K562 (cell line): ENCODE measurements at regions not wholly inside any gene's neighbourhood (a gene's known extent, or its start where the extent isn't known, plus 50 kb on each side); places are given as distances from the start of the nearest gene placed in this dataset.

Experiments
- ATAC-seq: fragments of 200-7000 bp; cut with Tn5 transposase; 3 replicates; pipeline ENCODE4 v1.9.1; 2020; ENCODE audit warnings: moderate library complexity
- BruUV-seq: library from RNA; stranded (reverse); fragments of 400-500 nt; replicated peaks from 2 replicates; lab custom pipeline; 2021; lab: Mats Ljungman, UMichigan
- CTCF ChIA-PET: fragments of 300-600 bp; formaldehyde crosslinking; extraction: SDS; loops from one replicate; lab custom pipeline; 2021; ENCODE audit warnings: low intra/inter-chr PET ratio; lab: Yijun Ruan, JAX
- POLR2A ChIA-PET: fragments of 300-600, 350-650 bp; sonication (Branson Sonifier 250); formaldehyde crosslinking; extraction: SDS; loops from one replicate; lab custom pipeline; 2021; ENCODE audit warnings: antibody characterized with exemption, inconsistent platforms; lab: Yijun Ruan, JAX
- DNase-seq, 4 experiments: peaks; one replicate each; pipeline versions ENCODE4 v3.0.0 to v3.0.0-alpha.2; 2011 to 2018; ENCODE audit warnings: low spot score in 3 of 4, mixed read lengths in 3 of 4; ENCODE audit errors: extremely low read depth in 1 of 4
- FAIRE-seq: peaks from 2 replicates; lab custom pipeline; 2011; peaks lifted over from hg19 to GRCh38; lab: Jason Lieb, UNC
- H2AFZ ChIP-seq: 2 replicates; pipeline ENCODE4 v1.6.0; 2011; ENCODE audit warnings: low read depth, low read length, control low read depth, inconsistent platforms
- H3K27ac ChIP-seq: fragments of 200-600 bp; 3 replicates; pipeline ENCODE4 v1.8.0; 2011; ENCODE audit warnings: low read depth, mild to moderate bottlenecking, control low read depth, inconsistent platforms, low read length, moderate library complexity, mixed read lengths; ENCODE audit errors: extremely low read depth
- H3K27me3 ChIP-seq, 2 experiments: fragments of 300-600 bp in 1 of 2; 2 replicates in 1 of 2; 3 replicates in 1 of 2; pipeline versions ENCODE4 v1.6.0 to v1.8.0; 2011; ENCODE audit warnings: inconsistent platforms in 2 of 2, low read length in 2 of 2, mild to moderate bottlenecking in 1 of 2, mixed read lengths in 1 of 2, moderate library complexity in 1 of 2; ENCODE audit not compliant: control insufficient read depth in 2 of 2, insufficient read depth in 2 of 2
- H3K36me3 ChIP-seq: fragments of 300-600 bp; 3 replicates; pipeline ENCODE4 v1.8.0; 2011; ENCODE audit warnings: mild to moderate bottlenecking, low read length, inconsistent platforms; ENCODE audit not compliant: control insufficient read depth, insufficient read depth
- H3K4me1 ChIP-seq, 2 experiments: fragments of 200-600 bp in 1 of 2; replicated peaks in 1 of 2; 2 replicates in 1 of 2; 3 replicates in 1 of 2; pipeline versions ENCODE4 v1.5.1 to v1.8.0; 2011; ENCODE audit warnings: inconsistent platforms in 2 of 2, low read length in 2 of 2, mild to moderate bottlenecking in 1 of 2, mixed read lengths in 1 of 2, moderate library complexity in 1 of 2; ENCODE audit not compliant: control insufficient read depth in 2 of 2, insufficient read depth in 2 of 2
- H3K4me2 ChIP-seq: 2 replicates; pipeline ENCODE4 v1.6.1; 2011; ENCODE audit warnings: low read length, control low read depth, inconsistent platforms, mixed read lengths; ENCODE audit not compliant: insufficient read depth
- H3K4me3 ChIP-seq: fragments of 200-600 bp; sonication (generic), shearing (Covaris generic); 2 replicates; pipeline ENCODE4 v1.5.1; 2016; ENCODE audit warnings: control low read depth, inconsistent platforms
- H3K79me2 ChIP-seq: fragments of 200-600 bp; 3 replicates; pipeline ENCODE4 v1.8.0; 2011; ENCODE audit warnings: low read length, inconsistent platforms; ENCODE audit not compliant: control insufficient read depth, insufficient read depth
- H3K9ac ChIP-seq, 2 experiments: 2 replicates each; pipeline versions ENCODE4 v1.6.0 to v1.6.1; 2011; ENCODE audit warnings: low read depth in 2 of 2, low read length in 2 of 2, control low read depth in 1 of 2, inconsistent platforms in 1 of 2, mild to moderate bottlenecking in 1 of 2, mixed read lengths in 1 of 2; ENCODE audit not compliant: insufficient read depth in 1 of 2
- H3K9me1 ChIP-seq: one replicate; pipeline ENCODE4 v1.6.0; 2011; ENCODE audit warnings: inconsistent platforms, mild to moderate bottlenecking, low read length, moderate library complexity; ENCODE audit not compliant: control insufficient read depth, insufficient read depth
- H3K9me3 ChIP-seq: replicated peaks from 2 replicates; pipeline ENCODE4 v1.5.1; 2011; ENCODE audit warnings: low read depth, low read length, inconsistent platforms; ENCODE audit not compliant: control insufficient read depth, insufficient read depth
- H4K20me1 ChIP-seq: replicated peaks from 2 replicates; pipeline ENCODE4 v1.6.1; 2011; ENCODE audit warnings: low read length, inconsistent platforms, mixed read lengths; ENCODE audit not compliant: control insufficient read depth, insufficient read depth
- EGR1 ChIP-seq: fragments of 450-650 bp; conservative IDR thresholded peaks from 2 replicates; pipeline ENCODE4 v1.6.1; 2017; ENCODE audit warnings: mild to moderate bottlenecking
- HMBOX1 ChIP-seq: sonication (generic); IDR thresholded peaks from 2 replicates; pipeline ENCODE4 v1.6.1; 2016
- KDM1A ChIP-seq, 2 experiments: fragments of 450-650 bp; IDR thresholded peaks; 2 replicates each; pipeline ENCODE4 v1.6.1; 2016; ENCODE audit warnings: mild to moderate bottlenecking in 2 of 2
- MEIS2 ChIP-seq: fragments of 450-650 bp; IDR thresholded peaks from 2 replicates; pipeline ENCODE4 v1.6.1; 2014; ENCODE audit warnings: mild to moderate bottlenecking; ENCODE audit not compliant: partially characterized antibody
- SREBF1 ChIP-seq: fragments of 150-350 bp; IDR thresholded peaks from 2 replicates; pipeline ENCODE4 v1.6.1; 2014; ENCODE audit warnings: antibody characterized with exemption, low read depth, low read length, borderline replicate concordance
- TBP ChIP-seq: optimal IDR thresholded peaks from 2 replicates; pipeline ENCODE3; 2011; ENCODE audit warnings: low read depth, low read length, improper control_type of control experiment
- THRAP3 ChIP-seq: fragments of 450-650 bp; IDR thresholded peaks from 2 replicates; pipeline ENCODE4 v1.6.1; 2016; ENCODE audit warnings: mild to moderate bottlenecking, inconsistent platforms, borderline replicate concordance
- ZBTB17 ChIP-seq: fragments of 450-650 bp; formaldehyde crosslinking; IDR thresholded peaks from 2 replicates; pipeline ENCODE4 v1.4.0; 2020; ENCODE audit warnings: mild to moderate bottlenecking
- ZBTB26 ChIP-seq: fragments of 450-650 bp; formaldehyde crosslinking; IDR thresholded peaks from 2 replicates; pipeline ENCODE4 v1.4.0; 2022; ENCODE audit warnings: missing genetic modification characterization
- ZKSCAN8 ChIP-seq: fragments of 200-800 bp; sonication (Bioruptor generic); IDR thresholded peaks from 2 replicates; pipeline ENCODE4 v1.6.1; 2016; ENCODE audit warnings: missing genetic modification characterization, missing compliant biosample characterization
- ZNF12 ChIP-seq: sonication (generic); formaldehyde crosslinking; IDR thresholded peaks from 2 replicates; pipeline ENCODE4 v1.4.0; 2020; ENCODE audit warnings: mild to moderate bottlenecking, missing genetic modification reagents
- ZNF444 ChIP-seq: fragments of 250-450 bp; sonication (Bioruptor Pico); IDR thresholded peaks from 2 replicates; pipeline ENCODE4 v1.4.0; 2020; ENCODE audit warnings: mild to moderate bottlenecking, moderate library complexity
- ZNF586 ChIP-seq: fragments of 450-650 bp; formaldehyde crosslinking; conservative IDR thresholded peaks from 2 replicates; pipeline ENCODE4 v1.4.0; 2020; ENCODE audit warnings: mild to moderate bottlenecking, moderate library complexity
- ZNF707 ChIP-seq: fragments of 250-450 bp; sonication (Bioruptor Pico); conservative IDR thresholded peaks from 2 replicates; pipeline ENCODE4 v1.8.0; 2022; ENCODE audit warnings: inconsistent platforms, mild to moderate bottlenecking, moderate library complexity
- WGBS: fragments of 100-300 bp; shearing (Covaris generic); methylation state at CpG from one replicate; pipeline ENCODE4 v1.1.6; 2016; ENCODE audit warnings: low coverage, mixed read lengths; ENCODE audit not compliant: insufficient coverage; ENCODE audit errors: missing lambda C conversion rate; 5-methylcytosine and 5-hydroxymethylcytosine counted together
- in situ Hi-C: fragments of 300-500 bp; cut with MboI; formaldehyde crosslinking; loops from 4 replicates; pipeline ENCODE4 v1.15.0; 2018; ENCODE audit warnings: inconsistent platforms, mixed read lengths
- intact Hi-C: fragments of 100-400 bp; cut with micrococcal nuclease; formaldehyde crosslinking; loops from 2 replicates; pipeline ENCODE4 v1.14.2; 2022
- TF ChIP-seq, protein P1 (sequence below): sonication (generic); formaldehyde crosslinking; IDR thresholded peaks from 2 replicates; pipeline ENCODE4 v1.8.1; 2022; ENCODE audit warnings: missing genetic modification reagents

GRCh38 chr4:45629717-45630116, 494.1 kb downstream of the GABRG1 start:
- Histone ChIP-seq H3K9ac (no peak overlapping the region), H3K79me2 (no peaks in the 10 kb centered on the region), H3K4me2 (no peak overlapping the region), H2AFZ (no peak overlapping the region), H3K36me3 (no peaks in the 10 kb centered on the region), H3K9me3 (no peaks in the 10 kb centered on the region), H3K9me1 (no peaks in the 10 kb centered on the region), H3K27me3 (no peaks in the 10 kb centered on the region), H3K4me3 (no peak overlapping the region), H3K4me1 (no peaks in the 10 kb centered on the region), H4K20me1 (no peaks in the 10 kb centered on the region), H3K27ac (no peak overlapping the region)
- FAIRE-seq (no peak), ATAC-seq (no peak), DNase-seq (no peak)
- no TSS peak for BruUV-seq
- ChIA-PET CTCF (no interaction called here), POLR2A (no interaction called here)
- intact Hi-C loops: no loop called here
- WGBS: 0% methylated on average over 2 of the region's 2 CpGs
- in situ Hi-C loops: no loop called here
- no peak for TF ChIP-seq THRAP3
- no peak for TF ChIP-seq ZNF707
- no peak for TF ChIP-seq ZNF12
- no peak for TF ChIP-seq ZBTB17
- no peak for TF ChIP-seq HMBOX1
- no peak for TF ChIP-seq MEIS2
- no peak for TF ChIP-seq ZNF444 (CRISPR knock-in tag)
- TF ChIP-seq, protein P1, sequence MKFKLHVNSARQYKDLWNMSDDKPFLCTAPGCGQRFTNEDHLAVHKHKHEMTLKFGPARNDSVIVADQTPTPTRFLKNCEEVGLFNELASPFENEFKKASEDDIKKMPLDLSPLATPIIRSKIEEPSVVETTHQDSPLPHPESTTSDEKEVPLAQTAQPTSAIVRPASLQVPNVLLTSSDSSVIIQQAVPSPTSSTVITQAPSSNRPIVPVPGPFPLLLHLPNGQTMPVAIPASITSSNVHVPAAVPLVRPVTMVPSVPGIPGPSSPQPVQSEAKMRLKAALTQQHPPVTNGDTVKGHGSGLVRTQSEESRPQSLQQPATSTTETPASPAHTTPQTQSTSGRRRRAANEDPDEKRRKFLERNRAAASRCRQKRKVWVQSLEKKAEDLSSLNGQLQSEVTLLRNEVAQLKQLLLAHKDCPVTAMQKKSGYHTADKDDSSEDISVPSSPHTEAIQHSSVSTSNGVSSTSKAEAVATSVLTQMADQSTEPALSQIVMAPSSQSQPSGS (CRISPR knock-in tag): no peak
- no peak for TF ChIP-seq ZBTB26 (CRISPR knock-in tag)
- TF ChIP-seq TBP: no peak
- no peak for TF ChIP-seq ZNF586 (CRISPR knock-in tag)
- no peak for TF ChIP-seq ZKSCAN8
- TF ChIP-seq KDM1A (IDR thresholded peaks at IDR 0.05): no peak
- TF ChIP-seq SREBF1: no peak
- TF ChIP-seq EGR1: no peak
